ENCODE measurements at regions not wholly inside any gene's neighbourhood (a gene's known extent, or its start where the extent isn't known, plus 50 kb on each side); places are given as distances from the start of the nearest gene placed in this dataset.
A peak's percentile ranks its signal among the peaks of the same experiment; 100 is the strongest.

- H3K4me3 ChIP-seq (replicated peaks in 1 of 2; ENCODE audit: low read depth in 2 of 2, low read length in 2 of 2): no peak overlapping the region
- no peak for TF ChIP-seq CTCF (IDR thresholded peaks at IDR 0.05; ENCODE audit: low read depth, low read length)
- DNase-seq (ENCODE audit: low read depth in 2 of 2): no peak
Observed at GRCh38 chr16:65519402-65519801, 397.5 kb upstream of the CDH11 start.

DNA sequence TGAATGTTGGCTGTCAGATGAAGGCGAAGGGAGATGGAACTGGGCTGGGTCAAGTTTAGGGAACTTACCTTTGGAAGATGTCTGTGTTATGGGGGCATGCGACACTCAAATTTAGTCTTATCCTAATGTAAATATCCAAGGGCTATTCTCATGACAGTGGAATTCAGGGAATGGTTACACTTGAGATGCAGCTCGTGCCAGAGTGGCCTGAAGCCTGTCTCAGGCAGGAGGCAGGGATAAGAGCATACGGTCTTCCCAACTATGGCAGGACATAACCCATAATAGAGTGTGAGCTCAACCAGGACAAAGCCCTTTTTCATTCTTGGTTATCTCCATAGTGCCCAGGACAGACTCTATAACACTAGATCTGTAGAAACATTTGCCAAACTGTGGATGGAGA is 393.3 kb upstream of the CDH11 start:
- no peak overlapping the region for H3K4me3 ChIP-seq (replicated peaks in 1 of 2; ENCODE audit: low read depth in 2 of 2, low read length in 2 of 2)
- TF ChIP-seq CTCF (IDR thresholded peaks at IDR 0.05; ENCODE audit: low read depth, low read length): no peak
- DNase-seq (ENCODE audit: low read depth in 2 of 2): peak in 1 of 2 donors; percentile 8

DNA sequence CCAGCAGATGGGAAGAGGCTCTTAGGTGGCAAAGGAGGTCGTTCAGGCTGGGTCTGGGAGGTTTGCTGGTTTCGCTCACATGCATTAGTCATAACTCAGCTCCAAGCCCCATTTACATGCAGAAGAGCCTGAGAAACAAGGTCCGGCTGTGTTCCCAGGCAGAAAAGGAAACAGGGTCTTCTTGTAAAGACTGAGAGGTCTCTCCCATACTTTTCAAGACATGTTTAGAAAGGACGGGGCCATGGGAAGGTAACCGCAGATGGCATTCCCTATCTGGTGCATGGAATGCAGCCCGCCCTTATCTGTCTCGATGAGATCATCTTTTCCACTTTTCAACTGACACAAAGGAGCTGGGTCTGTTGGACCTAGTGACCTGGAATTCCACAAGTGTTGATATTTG is 389.0 kb upstream of the CDH11 start:
- DNase-seq (ENCODE audit: low read depth in 2 of 2): peak; percentile 11 to 70

DNA sequence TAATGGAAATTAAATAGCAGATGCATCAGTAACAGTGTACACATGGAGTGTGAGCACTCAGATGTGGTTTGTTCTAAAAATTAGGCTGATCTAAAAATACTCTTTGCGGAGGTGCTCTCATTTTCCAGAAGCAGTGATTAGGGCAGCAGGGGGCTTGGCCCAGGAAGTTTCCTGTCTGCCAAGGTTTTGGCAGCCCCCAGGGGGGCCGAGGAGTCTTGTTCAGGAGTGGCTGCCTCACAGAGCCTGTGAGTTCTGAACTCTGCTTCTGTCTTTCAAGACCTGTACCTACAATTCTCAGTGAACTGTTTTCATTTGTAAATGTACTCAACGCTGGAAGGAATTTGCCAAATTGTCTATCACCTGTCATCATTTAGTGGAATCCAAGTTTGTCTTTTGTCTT is 388.4 kb upstream of the CDH11 start:
- no peak for TF ChIP-seq CTCF (IDR thresholded peaks at IDR 0.05; ENCODE audit: low read depth, low read length)
- H3K4me3 ChIP-seq (replicated peaks in 1 of 2; ENCODE audit: low read depth in 2 of 2, low read length in 2 of 2): no peak overlapping the region
- DNase-seq (ENCODE audit: low read depth in 2 of 2): no peak

More for the DNA sequence above, 389.0 kb upstream of the CDH11 start:
- no peak overlapping the region for H3K4me3 ChIP-seq (replicated peaks in 1 of 2; ENCODE audit: low read depth in 2 of 2, low read length in 2 of 2)
- no peak for TF ChIP-seq CTCF (IDR thresholded peaks at IDR 0.05; ENCODE audit: low read depth, low read length)

DNA sequence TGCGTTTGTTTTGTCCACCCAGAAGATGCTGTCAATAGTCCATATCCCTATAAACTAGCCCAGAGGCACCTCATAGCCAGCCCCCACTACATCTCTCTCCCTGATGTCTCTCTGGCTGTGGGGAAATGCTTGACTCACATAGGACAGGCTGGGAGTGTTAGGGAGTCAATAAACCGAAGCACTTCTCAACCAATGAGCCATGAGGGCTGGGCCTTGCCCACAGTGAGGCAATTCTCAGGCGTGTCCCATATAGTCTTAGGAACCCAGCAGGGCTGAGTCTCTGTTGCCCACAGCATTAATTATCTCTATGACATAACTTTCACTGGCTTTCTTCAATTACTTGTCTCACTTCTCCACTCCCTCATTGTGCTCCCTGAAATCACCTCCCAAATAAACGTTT is 387.3 kb upstream of the CDH11 start:
- DNase-seq (ENCODE audit: low read depth in 2 of 2): no peak
- no peak for TF ChIP-seq CTCF (IDR thresholded peaks at IDR 0.05; ENCODE audit: low read depth, low read length)
- H3K4me3 ChIP-seq (replicated peaks in 1 of 2; ENCODE audit: low read depth in 2 of 2, low read length in 2 of 2): no peak overlapping the region

- DNase-seq (ENCODE audit: low read depth in 2 of 2): no peak
- TF ChIP-seq CTCF (IDR thresholded peaks at IDR 0.05; ENCODE audit: low read depth, low read length): no peak
- H3K4me3 ChIP-seq (replicated peaks in 1 of 2; ENCODE audit: low read depth in 2 of 2, low read length in 2 of 2): no peak overlapping the region
Observed at GRCh38 chr16:65500919-65501318, 379.1 kb upstream of the CDH11 start.

GRCh38 chr16:65500007-65500406 is 378.1 kb upstream of the CDH11 start:
- DNase-seq (ENCODE audit: low read depth in 2 of 2): no peak
- TF ChIP-seq CTCF (IDR thresholded peaks at IDR 0.05; ENCODE audit: low read depth, low read length): no peak
- no peak overlapping the region for H3K4me3 ChIP-seq (replicated peaks in 1 of 2; ENCODE audit: low read depth in 2 of 2, low read length in 2 of 2)

Data from cardiac fibroblast (primary cell).